Erythroblast (primary cell): ENCODE measurements at regions not wholly inside any gene's neighbourhood (a gene's known extent, or its start where the extent isn't known, plus 50 kb on each side); places are given as distances from the start of the nearest gene placed in this dataset.

ENCODE experiments used
- GATA1 ChIP-seq: IDR thresholded peaks from 2 replicates; pipeline ENCODE4 v1.6.1; 2011; ENCODE audit warnings: low read depth, mild to moderate bottlenecking, control low read depth, low read length, moderate library complexity
- POLR2A ChIP-seq: IDR thresholded peaks from 2 replicates; pipeline ENCODE4 v1.6.1; 2011; ENCODE audit warnings: mild to moderate bottlenecking, low read length

GRCh38 chr17:77285594-77286390 lies 145.0 kb downstream of the SEC14L1 start:
- TF ChIP-seq POLR2A (no peak), GATA1 (no peak)
